GM19467 (cell line): ENCODE measurements at regions not wholly inside any gene's neighbourhood (a gene's known extent, or its start where the extent isn't known, plus 50 kb on each side); places are given as distances from the start of the nearest gene placed in this dataset.

ENCODE experiments used
- ATAC-seq: cut with Tn5 transposase; IDR thresholded peaks from one replicate; pipeline ENCODE4 v1.9.1; 2021; ENCODE audit warnings: mild to moderate bottlenecking, moderate library complexity; ENCODE audit not compliant: unreplicated experiment

GRCh38 chr10:29925771-29926692, 133.4 kb downstream of the JCAD start:
- no peak for ATAC-seq

- no peak for ATAC-seq
Measured at GRCh38 chr10:29924436-29924835, 134.9 kb downstream of the JCAD start.

GRCh38 chr10:29923416-29923965, 135.9 kb downstream of the JCAD start:
- no peak for ATAC-seq

GRCh38 chr10:29922892-29923291, 136.5 kb downstream of the JCAD start:
- no peak for ATAC-seq

GRCh38 chr10:29922226-29922625, 137.2 kb downstream of the JCAD start:
- ATAC-seq: no peak

- ATAC-seq: no peak
Measured at GRCh38 chr10:29921071-29921446, 138.3 kb downstream of the JCAD start.

- ATAC-seq: no peak
Measured at GRCh38 chr10:29920408-29921070, 138.8 kb downstream of the JCAD start.

DNA sequence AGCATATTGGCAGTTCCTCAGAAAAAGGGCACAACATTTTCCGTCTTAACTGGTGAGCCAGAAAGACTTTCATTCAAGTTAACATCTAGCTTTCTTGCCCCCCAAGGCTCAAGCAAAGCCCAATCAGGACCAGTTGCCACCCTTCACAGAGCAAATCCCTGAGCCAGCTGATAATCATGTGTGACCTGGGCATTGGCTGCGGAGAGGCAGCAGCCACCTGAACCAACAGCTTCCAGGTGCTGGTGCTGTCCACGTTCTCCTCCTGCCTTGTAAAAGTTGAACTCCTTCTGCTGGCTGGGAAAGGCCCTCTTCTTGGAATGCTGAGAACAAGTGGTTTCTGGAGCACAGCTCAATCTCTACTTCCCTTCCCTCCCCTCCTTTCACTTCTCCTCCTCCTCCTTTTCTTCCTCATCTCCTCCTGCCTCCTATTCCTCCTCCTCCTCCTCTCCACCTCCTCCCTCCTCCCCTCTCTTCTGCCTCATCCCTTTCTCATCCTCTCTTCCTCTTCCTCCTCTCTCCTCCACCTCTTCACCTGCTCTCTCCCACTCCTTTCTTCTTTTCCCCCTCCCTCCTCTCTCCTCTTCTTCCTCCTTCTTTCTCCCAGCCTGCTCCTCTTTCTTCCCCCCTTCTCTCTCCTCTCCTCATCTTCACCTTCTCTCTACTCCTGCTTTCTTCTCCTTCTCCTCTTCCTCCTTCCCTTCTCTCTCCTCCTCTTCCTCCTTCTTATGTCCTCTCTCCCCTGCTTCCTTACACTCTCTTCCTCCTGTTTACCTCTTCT, 140.6 kb downstream of the JCAD start:
- ATAC-seq: no peak

GRCh38 chr10:29917311-29917710, 142.1 kb downstream of the JCAD start:
- no peak for ATAC-seq

- no peak for ATAC-seq
Measured at GRCh38 chr10:29916669-29917068, 142.7 kb downstream of the JCAD start.

DNA sequence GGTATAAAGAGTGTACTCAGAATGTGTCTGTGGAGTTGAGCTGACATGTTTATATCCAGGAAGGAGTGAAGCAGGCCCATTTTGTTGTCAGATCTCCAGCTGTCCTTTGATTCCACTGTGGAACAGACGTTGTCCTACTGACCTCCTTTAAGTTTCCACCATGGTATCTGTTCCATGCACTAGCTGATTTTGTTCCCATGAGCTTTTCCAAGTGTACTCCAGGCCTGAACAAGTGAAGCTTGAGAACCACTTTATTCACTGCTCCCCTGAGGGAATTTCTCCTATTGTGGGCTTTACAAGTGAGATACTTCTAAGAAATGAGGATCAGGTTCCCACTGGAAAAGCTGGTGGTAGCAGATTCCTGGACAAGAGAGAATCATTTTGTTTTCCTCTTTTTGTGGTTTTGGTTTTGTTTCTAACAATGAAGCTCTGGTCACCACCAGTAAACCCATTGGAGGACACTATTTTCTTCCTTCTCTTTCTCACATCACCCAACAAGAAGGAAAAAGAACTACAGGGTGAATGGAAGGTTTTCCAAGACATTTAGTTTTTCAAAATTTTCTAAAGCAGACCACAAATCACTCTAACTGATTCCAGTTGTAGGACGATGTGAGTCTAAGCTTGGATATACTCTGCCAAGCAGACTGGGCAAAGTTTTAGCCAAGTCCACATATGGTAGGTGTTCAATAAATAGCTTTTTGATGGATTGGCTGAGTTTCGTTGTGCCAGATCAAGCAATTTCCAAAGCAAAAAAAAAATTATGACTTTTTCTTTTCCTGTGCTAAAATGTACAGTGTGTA, 144.2 kb downstream of the JCAD start:
- ATAC-seq: no peak

- no peak for ATAC-seq
Measured at GRCh38 chr10:29908962-29909361, 150.4 kb downstream of the JCAD start.

DNA sequence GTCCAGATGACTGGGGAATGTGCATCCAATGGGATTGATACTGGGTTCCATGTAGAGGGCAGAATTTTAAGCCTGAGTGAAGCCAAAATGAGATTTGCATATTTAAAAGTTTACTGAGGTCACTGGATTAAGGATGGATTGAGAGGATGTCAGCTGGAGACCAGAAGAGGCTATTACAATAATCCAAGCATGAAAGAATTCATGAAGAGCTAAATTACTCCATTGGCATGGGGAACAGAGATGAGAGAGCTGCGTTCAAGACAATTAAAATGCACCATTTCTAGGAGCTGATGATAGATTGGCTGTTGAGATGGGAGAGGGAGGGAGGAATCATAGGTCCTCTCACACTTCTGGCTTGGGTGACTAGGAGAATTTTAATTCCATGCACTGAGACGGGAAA, 158.5 kb downstream of the JCAD start:
- no peak for ATAC-seq

GRCh38 chr10:29897999-29898716, 161.2 kb downstream of the JCAD start:
- no peak for ATAC-seq

DNA sequence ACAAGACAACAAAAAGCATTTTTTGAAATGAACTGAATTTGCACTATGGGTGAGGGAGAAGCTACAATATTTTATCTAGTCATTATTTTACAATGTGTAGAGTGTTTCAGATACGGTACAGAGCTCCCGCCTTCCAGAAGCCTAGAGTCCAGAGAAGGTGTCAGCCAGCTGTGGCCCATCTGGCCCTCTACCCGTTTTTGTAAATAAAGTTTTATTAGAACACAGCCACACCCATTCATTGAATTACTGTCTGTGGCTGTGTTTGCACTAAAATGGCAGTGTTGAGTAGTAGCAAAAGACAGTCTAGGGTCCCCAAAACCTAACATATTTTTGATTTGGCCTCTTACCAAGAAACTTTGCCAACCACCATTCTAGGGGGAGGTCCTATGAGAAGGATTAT, 162.0 kb downstream of the JCAD start:
- no peak for ATAC-seq

- no peak for ATAC-seq
Measured at GRCh38 chr10:29896053-29896452, 163.3 kb downstream of the JCAD start.

DNA sequence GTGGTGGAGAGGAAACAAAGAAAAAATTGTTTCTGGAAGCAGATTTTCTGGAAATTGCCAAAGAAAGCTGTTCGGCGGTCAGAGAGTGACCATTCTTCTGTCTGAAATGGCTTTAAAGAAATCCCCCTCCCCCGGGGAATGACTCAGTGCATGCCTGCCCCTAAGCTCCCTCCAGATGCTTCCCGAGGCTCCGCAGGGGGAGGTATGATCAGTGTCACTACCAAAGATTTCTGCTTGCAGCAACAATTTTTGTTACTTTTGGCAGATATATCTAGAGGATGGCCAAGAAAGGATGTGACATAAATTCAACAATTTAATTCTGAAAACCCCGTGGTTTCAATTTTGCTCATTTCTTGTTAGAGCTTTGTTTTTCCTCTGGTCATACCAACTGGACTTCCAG, 163.9 kb downstream of the JCAD start:
- ATAC-seq: no peak

DNA sequence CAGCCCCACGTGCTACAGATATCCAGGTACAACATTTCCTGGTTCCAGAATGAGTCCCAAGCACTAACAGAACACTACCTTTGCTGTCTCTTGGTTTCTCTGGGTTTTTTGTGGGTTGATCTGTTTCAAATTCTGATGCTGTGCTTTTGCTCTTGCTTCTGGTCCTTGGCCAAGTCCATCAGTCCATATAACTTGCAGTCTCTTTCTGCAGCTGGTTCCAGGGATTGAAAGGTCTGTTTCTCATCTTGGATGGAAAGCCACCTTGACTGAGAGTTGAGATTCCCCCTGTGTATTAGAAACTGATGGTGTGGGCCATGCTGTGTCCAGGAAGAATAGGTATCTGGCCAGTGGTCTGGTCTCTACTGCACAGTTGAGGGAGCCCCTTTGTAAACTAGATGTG, 171.1 kb downstream of the JCAD start:
- ATAC-seq: no peak

GRCh38 chr10:29886299-29886698, 173.1 kb downstream of the JCAD start:
- no peak for ATAC-seq

DNA sequence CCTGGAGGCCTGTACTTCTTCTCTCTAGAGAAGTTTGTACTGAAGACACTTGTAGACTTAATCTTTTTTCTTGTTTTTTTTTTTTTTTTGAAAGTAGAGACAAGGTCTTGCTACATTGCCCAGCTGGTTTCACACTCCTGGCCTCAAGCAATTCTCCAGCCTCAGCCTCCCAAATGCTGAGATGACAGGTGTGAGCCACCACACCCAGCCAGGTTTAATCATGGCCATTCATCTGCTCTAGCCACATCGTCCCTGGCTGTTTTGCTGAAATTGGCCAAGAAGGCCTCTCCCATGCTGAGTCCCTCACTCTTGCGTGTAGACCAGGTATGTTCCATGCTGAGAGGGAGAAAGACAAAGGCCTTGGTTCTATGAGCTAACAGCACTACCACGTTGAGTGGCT, 176.2 kb downstream of the JCAD start:
- ATAC-seq: no peak
